ENCODE measurements at regions not wholly inside any gene's neighbourhood (a gene's known extent, or its start where the extent isn't known, plus 50 kb on each side); places are given as distances from the start of the nearest gene placed in this dataset.

DNA sequence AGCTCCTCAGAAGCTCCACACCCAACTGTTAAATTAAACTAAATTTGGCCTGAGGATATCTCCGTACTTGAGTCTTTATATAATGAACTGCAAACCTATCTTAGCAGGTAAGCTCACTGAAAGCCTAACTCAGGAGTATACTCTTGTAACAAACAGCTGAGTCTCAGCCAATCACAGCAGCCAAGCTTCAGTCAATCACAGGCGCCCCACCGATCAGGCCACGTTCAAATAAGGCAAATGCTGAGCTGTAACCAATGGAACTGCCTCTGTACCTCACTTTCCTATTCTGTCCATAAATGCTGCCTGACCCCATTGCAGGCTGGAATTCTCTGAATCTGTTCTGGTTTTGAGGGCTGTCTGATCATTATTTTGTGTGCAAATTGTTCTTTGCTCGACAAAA, 93.0 kb upstream of the CES5A start (continued):
- TF ChIP-seq, protein P1, sequence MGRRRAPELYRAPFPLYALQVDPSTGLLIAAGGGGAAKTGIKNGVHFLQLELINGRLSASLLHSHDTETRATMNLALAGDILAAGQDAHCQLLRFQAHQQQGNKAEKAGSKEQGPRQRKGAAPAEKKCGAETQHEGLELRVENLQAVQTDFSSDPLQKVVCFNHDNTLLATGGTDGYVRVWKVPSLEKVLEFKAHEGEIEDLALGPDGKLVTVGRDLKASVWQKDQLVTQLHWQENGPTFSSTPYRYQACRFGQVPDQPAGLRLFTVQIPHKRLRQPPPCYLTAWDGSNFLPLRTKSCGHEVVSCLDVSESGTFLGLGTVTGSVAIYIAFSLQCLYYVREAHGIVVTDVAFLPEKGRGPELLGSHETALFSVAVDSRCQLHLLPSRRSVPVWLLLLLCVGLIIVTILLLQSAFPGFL (CRISPR knock-in tag; IDR thresholded peaks at IDR 0.05; ENCODE audit: borderline replicate concordance) = no peak
- TF ChIP-seq, protein P2, sequence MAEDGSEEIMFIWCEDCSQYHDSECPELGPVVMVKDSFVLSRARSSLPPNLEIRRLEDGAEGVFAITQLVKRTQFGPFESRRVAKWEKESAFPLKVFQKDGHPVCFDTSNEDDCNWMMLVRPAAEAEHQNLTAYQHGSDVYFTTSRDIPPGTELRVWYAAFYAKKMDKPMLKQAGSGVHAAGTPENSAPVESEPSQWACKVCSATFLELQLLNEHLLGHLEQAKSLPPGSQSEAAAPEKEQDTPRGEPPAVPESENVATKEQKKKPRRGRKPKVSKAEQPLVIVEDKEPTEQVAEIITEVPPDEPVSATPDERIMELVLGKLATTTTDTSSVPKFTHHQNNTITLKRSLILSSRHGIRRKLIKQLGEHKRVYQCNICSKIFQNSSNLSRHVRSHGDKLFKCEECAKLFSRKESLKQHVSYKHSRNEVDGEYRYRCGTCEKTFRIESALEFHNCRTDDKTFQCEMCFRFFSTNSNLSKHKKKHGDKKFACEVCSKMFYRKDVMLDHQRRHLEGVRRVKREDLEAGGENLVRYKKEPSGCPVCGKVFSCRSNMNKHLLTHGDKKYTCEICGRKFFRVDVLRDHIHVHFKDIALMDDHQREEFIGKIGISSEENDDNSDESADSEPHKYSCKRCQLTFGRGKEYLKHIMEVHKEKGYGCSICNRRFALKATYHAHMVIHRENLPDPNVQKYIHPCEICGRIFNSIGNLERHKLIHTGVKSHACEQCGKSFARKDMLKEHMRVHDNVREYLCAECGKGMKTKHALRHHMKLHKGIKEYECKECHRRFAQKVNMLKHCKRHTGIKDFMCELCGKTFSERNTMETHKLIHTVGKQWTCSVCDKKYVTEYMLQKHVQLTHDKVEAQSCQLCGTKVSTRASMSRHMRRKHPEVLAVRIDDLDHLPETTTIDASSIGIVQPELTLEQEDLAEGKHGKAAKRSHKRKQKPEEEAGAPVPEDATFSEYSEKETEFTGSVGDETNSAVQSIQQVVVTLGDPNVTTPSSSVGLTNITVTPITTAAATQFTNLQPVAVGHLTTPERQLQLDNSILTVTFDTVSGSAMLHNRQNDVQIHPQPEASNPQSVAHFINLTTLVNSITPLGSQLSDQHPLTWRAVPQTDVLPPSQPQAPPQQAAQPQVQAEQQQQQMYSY (CRISPR knock-in tag; IDR thresholded peaks at IDR 0.05) = no peak
- TF ChIP-seq ZBTB21 (CRISPR knock-in tag; IDR thresholded peaks at IDR 0.05; ENCODE audit: borderline replicate concordance) = no peak
- TF ChIP-seq TP53 (CRISPR knock-in tag; IDR thresholded peaks at IDR 0.05) = no peak
- TF ChIP-seq OVOL2 (CRISPR knock-in tag; IDR thresholded peaks at IDR 0.05; ENCODE audit: borderline replicate concordance) = no peak
- TF ChIP-seq, protein P3, sequence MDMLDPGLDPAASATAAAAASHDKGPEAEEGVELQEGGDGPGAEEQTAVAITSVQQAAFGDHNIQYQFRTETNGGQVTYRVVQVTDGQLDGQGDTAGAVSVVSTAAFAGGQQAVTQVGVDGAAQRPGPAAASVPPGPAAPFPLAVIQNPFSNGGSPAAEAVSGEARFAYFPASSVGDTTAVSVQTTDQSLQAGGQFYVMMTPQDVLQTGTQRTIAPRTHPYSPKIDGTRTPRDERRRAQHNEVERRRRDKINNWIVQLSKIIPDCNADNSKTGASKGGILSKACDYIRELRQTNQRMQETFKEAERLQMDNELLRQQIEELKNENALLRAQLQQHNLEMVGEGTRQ (CRISPR knock-in tag; IDR thresholded peaks at IDR 0.05) = no peak

DNA sequence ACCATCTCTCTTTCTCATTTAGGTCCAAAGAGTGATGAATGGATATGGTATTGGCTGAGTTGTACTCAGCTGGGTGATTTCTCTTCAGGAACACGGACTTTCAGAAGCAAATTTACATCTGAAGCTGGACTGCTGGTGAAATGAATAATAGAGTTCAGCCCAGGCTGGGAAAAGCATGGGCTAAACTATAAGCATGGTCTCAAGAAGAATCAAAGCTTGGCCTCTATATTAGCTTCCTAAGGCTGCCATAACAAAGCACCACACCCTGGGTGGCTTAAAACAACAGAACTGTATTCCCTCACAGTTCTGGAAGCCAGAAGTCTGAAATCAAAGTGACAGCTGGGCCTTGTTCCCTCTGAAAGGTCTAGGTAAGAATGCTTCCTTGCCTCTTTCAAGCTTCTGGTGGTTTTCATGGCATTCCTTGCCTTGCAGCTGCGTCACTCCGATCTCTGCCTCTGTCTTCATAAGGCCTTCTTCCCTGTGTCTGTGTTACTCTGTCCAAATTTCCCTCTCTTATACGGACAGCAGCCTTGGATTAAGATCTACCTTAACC, 89.8 kb upstream of the CES5A start:
- no peak overlapping the region for H3K4me3 Mint-ChIP-seq

More for the DNA sequence above, 89.8 kb upstream of the CES5A start:
- no peak for DNase-seq (ENCODE audit: low spot score)
- ATAC-seq = no peak
- H3K4me1 Mint-ChIP-seq = peaks cover 25% of the 10 kb centered on the region
- H3K36me3 Mint-ChIP-seq = peaks cover 3% of the 10 kb centered on the region; the same call in 1 of the 2 replicates
- TF ChIP-seq JUN (CRISPR knock-in tag; IDR thresholded peaks at IDR 0.05) (no peak), IRF2 (CRISPR knock-in tag; IDR thresholded peaks at IDR 0.05; ENCODE audit: borderline replicate concordance, low read depth) (no peak), SMAD4 (CRISPR knock-in tag; IDR thresholded peaks at IDR 0.05) (no peak), CREM (CRISPR knock-in tag; IDR thresholded peaks at IDR 0.05) (no peak), JAZF1 (CRISPR knock-in tag; IDR thresholded peaks at IDR 0.05) (no peak), TCF7 (CRISPR knock-in tag; IDR thresholded peaks at IDR 0.05; ENCODE audit: low read depth) (no peak), CREB1 (CRISPR knock-in tag; IDR thresholded peaks at IDR 0.05) (no peak), ZNF396 (CRISPR knock-in tag; IDR thresholded peaks at IDR 0.05; ENCODE audit: borderline replicate concordance) (no peak), SP1 (CRISPR knock-in tag; conservative IDR thresholded peaks at IDR 0.05) (no peak), EMX1 (CRISPR knock-in tag; IDR thresholded peaks at IDR 0.05) (no peak), RELA (CRISPR knock-in tag; IDR thresholded peaks at IDR 0.05; ENCODE audit: borderline replicate concordance) (no peak), CBFB (CRISPR knock-in tag; IDR thresholded peaks at IDR 0.05; ENCODE audit: low read depth) (no peak), NFE2L1 (CRISPR knock-in tag; IDR thresholded peaks at IDR 0.05) (no peak), NR3C1 (CRISPR knock-in tag; conservative IDR thresholded peaks at IDR 0.05; ENCODE audit: low read depth) (no peak), TEAD4 (CRISPR knock-in tag; IDR thresholded peaks at IDR 0.05) (no peak), ZNF423 (CRISPR knock-in tag; IDR thresholded peaks at IDR 0.05) (no peak)
- TF ChIP-seq, protein P4, sequence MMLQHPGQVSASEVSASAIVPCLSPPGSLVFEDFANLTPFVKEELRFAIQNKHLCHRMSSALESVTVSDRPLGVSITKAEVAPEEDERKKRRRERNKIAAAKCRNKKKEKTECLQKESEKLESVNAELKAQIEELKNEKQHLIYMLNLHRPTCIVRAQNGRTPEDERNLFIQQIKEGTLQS (CRISPR knock-in tag; conservative IDR thresholded peaks at IDR 0.05) = no peak
- TF ChIP-seq, protein P5, sequence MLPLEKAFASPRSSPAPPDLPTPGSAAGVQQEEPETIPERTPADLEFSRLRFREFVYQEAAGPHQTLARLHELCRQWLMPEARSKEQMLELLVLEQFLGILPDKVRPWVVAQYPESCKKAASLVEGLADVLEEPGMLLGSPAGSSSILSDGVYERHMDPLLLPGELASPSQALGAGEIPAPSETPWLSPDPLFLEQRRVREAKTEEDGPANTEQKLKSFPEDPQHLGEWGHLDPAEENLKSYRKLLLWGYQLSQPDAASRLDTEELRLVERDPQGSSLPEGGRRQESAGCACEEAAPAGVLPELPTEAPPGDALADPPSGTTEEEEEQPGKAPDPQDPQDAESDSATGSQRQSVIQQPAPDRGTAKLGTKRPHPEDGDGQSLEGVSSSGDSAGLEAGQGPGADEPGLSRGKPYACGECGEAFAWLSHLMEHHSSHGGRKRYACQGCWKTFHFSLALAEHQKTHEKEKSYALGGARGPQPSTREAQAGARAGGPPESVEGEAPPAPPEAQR (CRISPR knock-in tag; IDR thresholded peaks at IDR 0.05) = no peak
- TF ChIP-seq, protein P6, sequence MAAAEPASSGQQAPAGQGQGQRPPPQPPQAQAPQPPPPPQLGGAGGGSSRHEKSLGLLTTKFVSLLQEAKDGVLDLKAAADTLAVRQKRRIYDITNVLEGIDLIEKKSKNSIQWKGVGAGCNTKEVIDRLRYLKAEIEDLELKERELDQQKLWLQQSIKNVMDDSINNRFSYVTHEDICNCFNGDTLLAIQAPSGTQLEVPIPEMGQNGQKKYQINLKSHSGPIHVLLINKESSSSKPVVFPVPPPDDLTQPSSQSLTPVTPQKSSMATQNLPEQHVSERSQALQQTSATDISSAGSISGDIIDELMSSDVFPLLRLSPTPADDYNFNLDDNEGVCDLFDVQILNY (CRISPR knock-in tag; IDR thresholded peaks at IDR 0.05) = no peak
- TF ChIP-seq, protein P7, sequence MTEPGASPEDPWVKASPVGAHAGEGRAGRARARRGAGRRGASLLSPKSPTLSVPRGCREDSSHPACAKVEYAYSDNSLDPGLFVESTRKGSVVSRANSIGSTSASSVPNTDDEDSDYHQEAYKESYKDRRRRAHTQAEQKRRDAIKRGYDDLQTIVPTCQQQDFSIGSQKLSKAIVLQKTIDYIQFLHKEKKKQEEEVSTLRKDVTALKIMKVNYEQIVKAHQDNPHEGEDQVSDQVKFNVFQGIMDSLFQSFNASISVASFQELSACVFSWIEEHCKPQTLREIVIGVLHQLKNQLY (CRISPR knock-in tag; IDR thresholded peaks at IDR 0.05) = no peak
- ChIA-PET CTCF (no interaction called here), POLR2A (no interaction called here)
- no peak overlapping the region for H3K27ac Mint-ChIP-seq
- H3K27me3 Mint-ChIP-seq (ENCODE audit: low read depth) = no peaks in the 10 kb centered on the region; the same call in 1 of the 2 replicates
- H3K9me3 Mint-ChIP-seq = peaks cover 21% of the 10 kb centered on the region
